Endometrial microvascular endothelial cells (primary cell): ENCODE measurements at regions not wholly inside any gene's neighbourhood (a gene's known extent, or its start where the extent isn't known, plus 50 kb on each side); places are given as distances from the start of the nearest gene placed in this dataset.

Experiments used
- in situ Hi-C: cut with HindIII; loops from 2 replicates; pipeline ENCODE4 v1.10.0; 2017; ENCODE audit warnings: low sequenced_read_pairs, low pct_unique_long_range_greater_than_20kb; ENCODE audit errors: inconsistent ontology term

GRCh38 chr17:77601054-77601979 lies 357.2 kb upstream of the TNRC6C start:
- in situ Hi-C loops = no loop called here

GRCh38 chr17:77602062-77602746 lies 356.3 kb upstream of the TNRC6C start:
- in situ Hi-C loops = no loop called here

GRCh38 chr17:77602883-77603640 lies 355.4 kb upstream of the TNRC6C start:
- in situ Hi-C loops = no loop called here

- in situ Hi-C loops = no loop called here
Observed at GRCh38 chr17:77604301-77604972, 354.1 kb upstream of the TNRC6C start.

- in situ Hi-C loops = no loop called here
Observed at GRCh38 chr17:77604973-77605313, 353.6 kb upstream of the TNRC6C start.

GRCh38 chr17:77606146-77606864 lies 352.2 kb upstream of the TNRC6C start:
- in situ Hi-C loops = no loop called here

GRCh38 chr17:77606865-77607210 lies 351.7 kb upstream of the TNRC6C start:
- in situ Hi-C loops = no loop called here

- in situ Hi-C loops = no loop called here
Observed at GRCh38 chr17:77607606-77608005, 350.9 kb upstream of the TNRC6C start.

- in situ Hi-C loops = no loop called here
Observed at GRCh38 chr17:77608431-77608830, 350.1 kb upstream of the TNRC6C start.

- in situ Hi-C loops = no loop called here
Observed at GRCh38 chr17:77609553-77610517, 348.7 kb upstream of the TNRC6C start.

- in situ Hi-C loops = no loop called here
Observed at GRCh38 chr17:77610518-77610893, 348.0 kb upstream of the TNRC6C start.

GRCh38 chr17:77610972-77611521 lies 347.5 kb upstream of the TNRC6C start:
- in situ Hi-C loops = no loop called here

- in situ Hi-C loops = no loop called here
Observed at GRCh38 chr17:77611791-77612502, 346.6 kb upstream of the TNRC6C start.

GRCh38 chr17:77613218-77613617 lies 345.3 kb upstream of the TNRC6C start:
- in situ Hi-C loops = no loop called here

GRCh38 chr17:77613627-77614026 lies 344.9 kb upstream of the TNRC6C start:
- in situ Hi-C loops = no loop called here

GRCh38 chr17:77615703-77616253 lies 342.7 kb upstream of the TNRC6C start:
- in situ Hi-C loops = no loop called here
